HG03457 (cell line): ENCODE measurements at regions not wholly inside any gene's neighbourhood (a gene's known extent, or its start where the extent isn't known, plus 50 kb on each side); places are given as distances from the start of the nearest gene placed in this dataset.

ENCODE experiments used
- ATAC-seq: cut with Tn5 transposase; IDR thresholded peaks from one replicate; pipeline ENCODE4 v1.9.1; 2021; ENCODE audit warnings: moderate number of reproducible peaks; ENCODE audit not compliant: unreplicated experiment

DNA sequence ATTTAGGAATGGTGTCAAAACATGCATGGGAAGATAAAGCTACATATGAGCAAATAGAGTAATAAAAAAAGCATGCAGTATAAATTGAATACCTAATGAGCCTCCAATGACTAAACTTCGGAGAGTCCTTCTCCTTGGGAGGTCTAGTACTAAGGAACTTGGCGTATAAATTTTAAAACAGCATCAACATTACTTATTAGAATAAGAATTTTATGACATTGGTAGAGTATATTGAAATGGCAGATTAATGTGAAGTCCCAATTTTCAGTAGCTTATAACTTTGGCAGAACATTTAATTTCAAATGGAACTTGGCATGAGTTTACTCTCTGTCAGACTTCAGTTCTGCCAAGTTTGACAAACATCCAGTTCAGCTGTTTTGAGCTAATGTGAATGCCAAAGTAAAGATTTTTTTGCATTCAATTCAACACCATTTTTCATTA lies 104.7 kb upstream of the RGS18 start:
- no peak for ATAC-seq

DNA sequence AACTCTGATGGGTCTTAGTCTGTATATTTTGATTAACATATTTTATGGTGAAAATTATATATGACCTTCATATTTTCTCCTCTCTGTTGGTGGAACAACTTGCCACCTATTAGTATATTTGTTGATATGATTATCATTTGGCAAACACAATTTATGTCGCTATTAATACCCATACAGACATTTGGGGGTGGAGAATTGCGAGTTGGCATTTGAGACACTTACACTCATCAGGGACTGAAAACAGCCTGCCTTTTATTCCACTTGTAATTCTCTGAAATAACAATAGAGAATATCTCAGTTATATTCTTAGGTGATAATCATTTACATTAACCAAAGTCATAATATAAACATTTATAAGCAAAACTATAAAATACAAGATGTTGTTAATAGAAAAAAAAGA lies 100.5 kb upstream of the RGS18 start:
- no peak for ATAC-seq

DNA sequence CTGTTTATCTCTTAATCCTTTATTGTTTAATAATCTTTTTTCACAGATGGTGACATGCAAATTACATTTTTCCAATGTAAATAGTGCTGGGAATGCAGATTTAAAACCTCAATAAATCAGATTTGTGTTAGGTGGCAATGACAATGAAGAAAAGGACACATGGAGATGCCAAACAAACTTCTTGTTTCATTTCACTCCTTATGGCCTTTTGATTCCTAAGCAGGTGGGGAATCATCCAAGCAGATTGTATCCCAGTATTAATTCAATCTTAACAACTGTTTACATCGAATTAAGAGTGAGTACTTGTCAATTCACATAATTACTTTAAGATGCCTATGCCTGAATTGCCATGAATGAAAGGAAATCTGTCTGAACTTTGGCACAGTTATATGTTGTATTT lies 98.9 kb upstream of the RGS18 start:
- ATAC-seq, result no peak

DNA sequence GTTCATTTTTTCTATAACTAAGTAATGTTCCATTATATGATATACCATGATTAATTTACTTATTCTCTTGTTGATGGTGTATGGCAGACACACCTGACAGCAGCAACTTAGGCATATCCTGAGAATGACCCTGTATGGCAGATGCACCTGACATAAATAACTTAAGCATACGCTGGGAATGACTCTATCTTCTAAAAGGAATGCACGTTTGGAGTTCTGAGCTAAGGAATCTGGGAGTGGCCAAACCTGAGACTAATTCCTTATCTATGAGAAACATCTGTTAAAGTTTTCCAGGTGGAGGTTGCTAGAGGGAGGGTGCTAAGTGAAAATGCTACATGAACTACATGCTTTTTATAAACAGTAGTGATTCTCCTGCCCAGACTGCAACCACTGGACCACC lies 96.7 kb upstream of the RGS18 start:
- no peak for ATAC-seq

DNA sequence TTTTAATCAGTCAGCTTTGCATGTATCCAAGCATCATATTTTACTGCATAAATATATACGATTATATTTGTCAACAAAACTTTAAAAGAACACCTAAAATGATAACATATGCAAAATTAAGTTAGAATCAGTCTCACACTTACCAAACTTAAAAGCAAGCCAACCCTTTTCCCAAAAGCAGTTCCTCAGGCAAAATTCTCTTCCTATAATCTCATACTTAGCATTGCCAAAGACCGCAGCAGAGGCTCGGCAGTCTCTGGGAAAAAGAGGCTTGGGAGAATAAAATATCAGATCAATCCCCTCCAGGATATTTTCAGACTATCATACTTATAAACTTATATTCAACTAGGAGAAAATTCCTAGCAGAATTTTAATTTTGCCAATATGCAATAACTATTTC lies 93.2 kb upstream of the RGS18 start:
- no peak for ATAC-seq

DNA sequence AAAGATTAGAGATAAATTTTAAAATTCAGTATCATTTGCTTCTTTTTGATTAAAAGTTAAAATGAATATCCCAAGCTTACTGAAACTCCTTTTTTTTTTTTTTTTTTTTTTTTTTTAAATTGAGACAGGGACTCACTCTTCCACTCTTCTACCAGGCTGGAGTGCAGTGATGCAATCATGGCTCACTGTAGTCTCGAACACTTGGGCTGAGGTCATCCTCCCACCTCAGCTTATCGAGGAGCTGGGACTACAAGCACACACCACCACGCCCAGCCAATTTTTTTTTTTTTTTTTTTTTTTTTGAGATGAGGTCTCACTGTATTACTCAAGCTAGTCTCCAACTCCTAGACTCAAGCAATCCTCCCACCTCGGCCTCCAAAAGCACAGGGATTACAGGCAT lies 92.1 kb upstream of the RGS18 start:
- no peak for ATAC-seq

DNA sequence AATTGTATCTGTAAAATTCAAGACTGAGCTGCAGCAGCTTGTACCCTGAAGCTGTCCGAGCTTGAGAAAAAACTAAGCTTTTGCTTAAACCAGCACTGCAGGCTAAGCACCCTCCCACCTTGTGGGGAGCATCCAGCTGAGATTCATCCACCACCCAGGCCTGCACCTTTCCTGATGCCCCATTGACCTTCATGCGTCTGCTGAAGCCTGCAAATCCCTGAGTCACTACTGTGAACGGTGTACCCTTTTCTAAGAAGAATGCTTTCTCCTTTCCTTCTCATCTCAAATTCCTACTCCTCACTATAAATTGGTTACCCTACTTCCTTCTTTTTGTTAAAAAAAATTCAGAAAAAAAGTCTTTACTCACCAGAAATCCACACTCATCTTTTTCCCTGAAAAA lies 90.9 kb upstream of the RGS18 start:
- no peak for ATAC-seq

DNA sequence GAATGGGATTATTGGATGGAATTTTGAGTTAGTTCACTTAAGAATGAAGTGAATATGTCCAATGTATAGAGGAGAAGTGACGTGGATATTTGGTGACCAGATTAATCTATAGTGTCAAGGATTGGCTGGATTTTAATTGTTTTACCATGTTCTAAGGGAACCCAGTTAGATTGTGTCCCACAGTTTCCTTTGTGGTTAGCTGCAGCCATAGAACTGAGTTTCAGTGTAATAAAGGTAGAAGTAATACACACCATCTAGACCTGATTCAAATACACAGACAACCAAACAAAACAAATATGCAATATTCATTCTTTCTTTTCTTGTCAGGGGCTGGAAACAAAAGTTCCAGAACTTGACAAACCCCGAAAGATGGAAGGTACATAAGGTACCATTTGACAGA lies 88.0 kb upstream of the RGS18 start:
- no peak for ATAC-seq

DNA sequence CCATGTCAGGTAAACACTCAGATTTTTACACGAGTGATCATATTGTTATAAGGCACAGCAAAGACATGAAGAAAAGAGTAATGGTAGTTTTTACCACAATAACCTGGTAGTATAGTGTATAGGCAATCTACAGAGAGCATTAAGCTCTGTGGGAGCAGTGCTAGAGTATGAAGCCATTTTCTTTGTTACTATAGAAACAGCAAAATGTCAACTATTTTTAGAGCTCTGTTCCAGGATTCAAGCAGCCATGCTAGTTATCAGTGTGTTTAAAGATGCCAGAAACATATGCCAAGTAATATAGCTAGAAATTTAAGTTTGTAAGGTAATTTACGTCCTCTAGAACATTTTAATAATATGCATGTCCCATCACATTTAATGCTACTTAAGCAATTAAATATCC lies 77.6 kb upstream of the RGS18 start:
- ATAC-seq, result no peak

DNA sequence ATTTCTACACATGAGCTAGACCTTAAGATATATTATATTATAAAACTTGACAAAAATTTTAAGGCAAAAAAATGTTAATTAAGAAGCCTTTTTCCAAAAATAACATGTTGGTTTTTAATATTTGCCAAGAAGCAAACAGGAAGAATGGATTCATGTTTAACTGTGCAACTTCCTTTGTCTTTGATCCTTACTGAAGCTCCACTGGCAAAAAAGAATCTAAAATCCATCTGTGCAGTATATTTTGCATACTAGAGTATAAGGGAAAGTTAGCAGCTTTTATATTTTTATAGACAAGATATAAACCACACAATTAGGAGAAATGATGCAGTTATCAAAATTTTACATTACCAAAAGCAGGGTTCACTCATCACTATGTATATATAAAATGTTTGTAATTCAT lies 76.9 kb upstream of the RGS18 start:
- no peak for ATAC-seq

DNA sequence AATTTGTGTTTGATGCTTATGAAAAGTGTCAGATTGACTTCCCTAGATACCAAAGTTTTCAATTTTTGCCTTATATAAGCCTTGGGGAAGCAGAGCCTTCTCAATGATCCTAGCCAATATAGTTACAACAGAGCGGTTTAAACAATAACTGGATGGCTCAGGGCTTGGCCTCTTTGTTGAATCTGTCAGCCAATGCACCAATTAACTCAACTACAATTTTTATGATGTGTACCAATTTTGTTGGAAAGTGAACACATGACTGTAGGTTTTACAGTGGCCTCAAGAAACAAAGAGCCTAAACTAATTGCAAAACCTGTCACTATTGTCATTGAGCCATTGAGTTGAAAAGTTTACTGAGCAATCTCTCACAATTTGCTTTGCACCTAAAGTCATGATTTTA lies 71.6 kb upstream of the RGS18 start:
- ATAC-seq, result no peak

DNA sequence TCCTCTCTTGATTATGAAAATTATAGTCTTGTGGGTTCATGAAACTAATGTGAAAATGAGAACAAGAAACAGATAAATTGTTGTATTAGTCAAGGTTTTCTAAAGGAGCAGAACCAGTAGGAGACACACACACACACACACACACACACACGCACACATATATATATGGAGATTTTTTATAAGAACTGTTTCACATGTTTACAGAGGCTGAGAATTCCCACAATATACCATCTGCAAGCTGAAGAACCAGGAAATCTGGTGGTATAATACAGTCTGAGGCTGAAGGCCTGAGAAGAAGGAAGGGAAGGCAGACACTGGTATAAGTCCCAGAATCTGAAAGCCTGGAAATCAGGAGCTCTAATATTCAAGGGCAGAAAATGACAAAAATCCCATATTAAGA lies 70.9 kb upstream of the RGS18 start:
- no peak for ATAC-seq

DNA sequence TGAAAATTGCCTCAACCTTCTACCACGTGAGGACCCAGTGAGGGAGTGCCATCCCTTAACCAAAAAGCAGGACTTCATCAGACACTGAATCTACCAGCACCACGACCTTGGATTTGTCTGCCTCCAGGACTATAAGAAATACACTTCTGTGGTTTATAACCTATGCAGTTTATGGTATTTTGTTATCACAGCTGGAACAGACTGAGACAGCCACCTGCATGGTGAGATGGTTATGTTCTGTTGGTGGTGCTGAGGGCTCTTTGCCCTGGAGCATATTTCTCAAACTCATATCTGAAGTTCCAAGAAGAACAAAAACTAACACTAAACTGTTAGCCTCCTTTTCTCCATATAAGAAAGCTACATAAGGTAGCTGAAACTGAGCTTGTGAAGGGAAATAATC lies 69.8 kb upstream of the RGS18 start:
- no peak for ATAC-seq

DNA sequence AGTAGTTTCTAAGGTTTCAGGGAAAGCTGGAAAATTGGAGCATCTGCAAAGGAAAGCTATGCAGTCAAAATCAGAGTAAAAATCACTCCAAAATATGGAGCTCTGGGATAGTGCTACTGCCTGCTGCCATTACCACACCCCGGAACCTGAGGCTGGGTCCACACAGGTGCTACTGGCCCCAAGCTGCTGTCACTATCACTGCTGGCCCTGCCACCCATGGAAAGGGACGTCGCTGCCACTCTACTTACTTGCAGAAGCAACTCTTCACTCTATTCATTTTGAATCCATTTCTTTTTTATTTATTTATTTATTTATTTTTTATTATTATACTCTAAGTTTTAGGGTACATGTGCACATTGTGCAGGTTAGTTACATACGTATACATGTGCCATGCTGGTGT lies 60.3 kb upstream of the RGS18 start:
- ATAC-seq, result no peak

DNA sequence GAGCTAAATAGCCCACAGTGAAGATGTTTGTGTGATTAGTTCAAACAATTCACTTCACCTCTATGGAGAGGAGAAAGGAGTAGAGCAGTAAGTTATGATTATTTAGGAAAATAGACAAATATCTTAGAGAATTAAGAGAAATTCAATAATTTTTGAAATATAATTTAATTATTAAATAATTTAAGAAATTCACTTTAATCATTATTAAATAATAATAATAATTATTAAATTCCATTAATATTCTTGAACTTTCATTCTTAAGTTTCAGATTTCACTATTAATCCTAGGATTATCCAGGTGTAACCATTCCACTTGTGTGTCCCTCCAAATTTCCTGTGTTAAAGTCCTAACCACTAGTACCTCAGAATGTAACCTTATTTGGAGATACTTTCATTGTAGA lies 58.9 kb upstream of the RGS18 start:
- ATAC-seq, result no peak

DNA sequence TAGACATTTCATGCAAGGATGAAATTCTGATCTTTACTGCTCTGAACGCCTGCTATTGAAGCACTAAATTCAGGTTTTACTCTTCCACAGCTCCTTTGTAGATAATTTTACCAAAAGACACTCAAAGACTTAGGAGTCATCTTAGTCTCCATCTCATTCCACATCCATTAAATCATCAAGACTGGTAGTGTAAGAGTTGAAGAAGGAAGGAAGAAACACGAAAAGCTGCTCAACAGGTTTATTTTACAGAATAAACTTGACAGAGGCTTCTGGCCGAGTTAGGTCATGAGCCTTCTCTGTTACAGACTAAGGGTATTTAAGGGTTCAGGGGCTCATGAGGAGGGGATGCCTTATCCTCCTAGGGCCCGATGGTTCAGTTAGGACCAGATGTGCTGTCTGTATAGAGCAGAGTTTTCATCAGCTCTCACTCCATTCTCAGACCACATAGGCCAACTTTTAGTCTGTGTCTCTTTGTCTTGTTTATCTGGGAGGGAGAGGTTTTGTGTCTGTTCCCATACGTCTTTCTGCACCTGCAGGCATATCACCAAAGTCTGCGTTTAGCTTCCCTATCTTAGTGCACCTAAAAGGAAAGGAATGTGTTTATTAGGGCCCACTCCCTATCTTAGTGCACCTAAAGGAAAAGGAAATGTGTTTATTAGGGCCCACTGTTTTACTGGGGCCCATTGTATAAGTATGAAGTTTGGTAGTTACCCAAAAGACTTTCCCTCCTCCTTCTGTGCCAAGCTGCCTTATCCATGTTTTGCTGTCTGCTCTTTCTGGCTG lies 57.4 kb upstream of the RGS18 start:
- ATAC-seq, result no peak

DNA sequence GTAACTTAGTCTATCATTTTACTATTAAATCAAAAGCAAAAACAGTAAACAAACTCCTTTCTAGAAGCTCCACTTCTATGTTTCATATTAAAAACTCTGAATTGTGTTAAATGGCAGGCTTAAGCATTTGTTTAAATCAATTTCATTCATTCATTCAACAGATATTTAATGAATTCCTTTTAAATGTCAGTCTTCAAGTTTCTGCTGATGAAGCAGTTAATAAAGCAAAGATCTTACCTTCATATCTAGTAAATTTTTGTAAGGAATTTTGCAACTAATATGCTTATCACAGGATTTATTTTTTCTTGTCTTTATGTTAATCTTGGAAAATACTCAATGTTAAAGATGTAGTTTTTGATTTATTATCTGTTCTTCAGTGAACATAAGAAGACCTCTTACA lies 54.1 kb upstream of the RGS18 start:
- ATAC-seq, result no peak

DNA sequence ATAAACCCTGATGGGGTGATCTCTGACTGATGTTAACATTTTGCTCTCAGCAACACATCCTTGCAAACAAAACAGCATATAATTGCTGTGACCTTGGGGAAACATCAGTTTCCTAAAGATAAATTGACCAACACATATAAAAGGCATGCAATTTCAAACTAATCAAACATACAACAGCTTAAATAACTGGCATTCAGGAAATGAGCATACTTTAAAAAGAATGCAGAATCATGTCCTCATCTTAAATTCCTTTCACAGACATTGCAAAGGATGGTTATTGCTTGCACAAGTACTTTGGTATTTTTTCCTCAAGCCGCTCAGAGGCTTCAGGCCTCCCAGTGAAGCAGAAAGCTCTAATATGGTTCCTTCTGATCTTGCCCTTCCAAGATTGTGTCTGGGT lies 53.4 kb upstream of the RGS18 start:
- no peak for ATAC-seq

DNA sequence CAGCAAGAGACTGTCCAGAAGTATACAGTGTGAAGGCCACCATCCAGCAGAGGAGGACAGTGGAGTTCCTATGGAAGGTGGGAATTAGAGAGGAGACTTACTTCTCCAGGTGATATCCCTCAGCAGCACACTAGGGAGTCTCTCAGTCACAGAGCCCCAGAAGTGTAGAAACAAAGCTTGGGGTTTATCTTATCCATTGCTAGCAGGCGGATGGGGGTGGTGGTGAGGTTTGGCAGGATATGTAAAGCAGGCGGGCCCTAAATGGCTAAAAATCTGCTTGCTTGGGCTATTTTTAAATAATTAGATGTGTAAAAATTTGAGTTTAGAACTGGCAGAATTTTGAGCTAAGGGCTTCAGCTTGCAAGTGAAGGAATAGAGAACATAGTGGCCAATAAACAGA lies 50.1 kb upstream of the RGS18 start:
- ATAC-seq, result no peak
